Hepatocyte (in vitro differentiated cells): ENCODE measurements at regions not wholly inside any gene's neighbourhood (a gene's known extent, or its start where the extent isn't known, plus 50 kb on each side); places are given as distances from the start of the nearest gene placed in this dataset.

ENCODE experiments used
- EZH2 ChIP-seq: fragments of 200-600 bp; sonication (generic); IDR thresholded peaks from 2 replicates; pipeline ENCODE4 v1.6.1; 2016; ENCODE audit warnings: antibody characterized with exemption, mild to moderate bottlenecking, borderline replicate concordance
- EZH2phosphoT487 ChIP-seq: fragments of 200-600 bp; sonication (generic); IDR thresholded peaks from one replicate; pipeline ENCODE4 v1.6.1; 2018; ENCODE audit warnings: antibody characterized with exemption, mild to moderate bottlenecking, low read depth, moderate library complexity; ENCODE audit not compliant: unreplicated experiment, severe bottlenecking
- TF ChIP-seq, protein P1 (sequence below): fragments of 200-600 bp; sonication (generic); IDR thresholded peaks from 2 replicates; pipeline ENCODE4 v1.5.1; 2016; ENCODE audit warnings: antibody characterized with exemption, mild to moderate bottlenecking; ENCODE audit not compliant: poor library complexity

DNA sequence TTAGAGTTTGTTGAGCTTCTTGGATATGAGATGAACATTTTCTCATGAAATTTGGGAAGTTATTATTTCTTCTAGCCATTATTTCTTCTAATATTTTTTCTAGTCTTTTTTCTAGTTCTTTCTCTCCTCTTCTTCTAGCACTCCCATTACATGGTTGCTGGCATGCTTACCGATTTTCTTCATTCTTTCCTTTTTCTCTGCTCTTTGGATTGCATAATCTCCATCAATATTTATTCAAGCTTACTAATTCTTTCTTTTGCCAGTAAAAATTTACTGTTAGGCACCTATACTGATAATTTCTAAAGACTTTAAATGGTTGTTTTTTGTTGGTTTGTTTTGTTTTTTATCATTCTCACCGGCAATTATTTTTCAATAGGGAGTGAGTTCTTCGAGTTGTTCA lies 114.8 kb upstream of the RASEF start:
- TF ChIP-seq, protein P1, sequence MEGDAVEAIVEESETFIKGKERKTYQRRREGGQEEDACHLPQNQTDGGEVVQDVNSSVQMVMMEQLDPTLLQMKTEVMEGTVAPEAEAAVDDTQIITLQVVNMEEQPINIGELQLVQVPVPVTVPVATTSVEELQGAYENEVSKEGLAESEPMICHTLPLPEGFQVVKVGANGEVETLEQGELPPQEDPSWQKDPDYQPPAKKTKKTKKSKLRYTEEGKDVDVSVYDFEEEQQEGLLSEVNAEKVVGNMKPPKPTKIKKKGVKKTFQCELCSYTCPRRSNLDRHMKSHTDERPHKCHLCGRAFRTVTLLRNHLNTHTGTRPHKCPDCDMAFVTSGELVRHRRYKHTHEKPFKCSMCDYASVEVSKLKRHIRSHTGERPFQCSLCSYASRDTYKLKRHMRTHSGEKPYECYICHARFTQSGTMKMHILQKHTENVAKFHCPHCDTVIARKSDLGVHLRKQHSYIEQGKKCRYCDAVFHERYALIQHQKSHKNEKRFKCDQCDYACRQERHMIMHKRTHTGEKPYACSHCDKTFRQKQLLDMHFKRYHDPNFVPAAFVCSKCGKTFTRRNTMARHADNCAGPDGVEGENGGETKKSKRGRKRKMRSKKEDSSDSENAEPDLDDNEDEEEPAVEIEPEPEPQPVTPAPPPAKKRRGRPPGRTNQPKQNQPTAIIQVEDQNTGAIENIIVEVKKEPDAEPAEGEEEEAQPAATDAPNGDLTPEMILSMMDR: no peak
- TF ChIP-seq EZH2 (no peak), EZH2phosphoT487 (no peak)
